K562 (cell line): ENCODE measurements at regions not wholly inside any gene's neighbourhood (a gene's known extent, or its start where the extent isn't known, plus 50 kb on each side); places are given as distances from the start of the nearest gene placed in this dataset.

ENCODE experiments used
- CAMTA2 ChIP-seq: fragments of 250-450 bp; sonication (Bioruptor Pico); conservative IDR thresholded peaks from 2 replicates; pipeline ENCODE4 v1.5.1; 2022
- CTCF ChIP-seq, 3 experiments: IDR thresholded peaks in 2 of 3; conservative IDR thresholded peaks in 1 of 3; 2 replicates each; pipeline ENCODE4 v1.5.1; 2011 to 2012; ENCODE audit warnings: low read length in 3 of 3, mild to moderate bottlenecking in 3 of 3, control low read depth in 2 of 3, improper control_type of control experiment in 1 of 3, inconsistent platforms in 1 of 3, low read depth in 1 of 3, mixed read lengths in 1 of 3, moderate library complexity in 1 of 3; ENCODE audit not compliant: insufficient read depth in 2 of 3
- MCM2 ChIP-seq: fragments of 450-650 bp; IDR thresholded peaks from 2 replicates; pipeline ENCODE4 v1.6.1; 2017; ENCODE audit warnings: low read depth, mild to moderate bottlenecking
- REST ChIP-seq, 2 experiments: fragments of 450-650 bp; formaldehyde crosslinking in 1 of 2; IDR thresholded peaks; 2 replicates each; pipeline versions ENCODE4 v1.4.0 to v1.6.1; 2014 to 2020; ENCODE audit warnings: mild to moderate bottlenecking in 2 of 2, borderline replicate concordance in 1 of 2, low read depth in 1 of 2
- SIN3A ChIP-seq, 2 experiments: fragments of 150-350 bp in 1 of 2; IDR thresholded peaks; 2 replicates each; pipeline ENCODE4 v1.6.1; 2011 to 2016; ENCODE audit warnings: borderline replicate concordance in 2 of 2, low read depth in 2 of 2, low read length in 2 of 2, mild to moderate bottlenecking in 2 of 2, moderate library complexity in 2 of 2; ENCODE audit not compliant: control insufficient read depth in 1 of 2

GRCh38 chr2:167340322-167340721, 452.0 kb downstream of the XIRP2 start:
- no peak for TF ChIP-seq REST (IDR thresholded peaks at IDR 0.05; ENCODE audit: borderline replicate concordance)
- no peak for TF ChIP-seq REST (CRISPR knock-in tag; IDR thresholded peaks at IDR 0.05; ENCODE audit: low read depth)
- TF ChIP-seq CAMTA2 = no peak
- TF ChIP-seq CTCF (IDR thresholded peaks at IDR 0.05 in 2 of 3, conservative IDR thresholded peaks at IDR 0.05 in 1 of 3; ENCODE audit: insufficient read depth in 2 of 3, low read depth in 1 of 3, low read length in 3 of 3) = no peak
- TF ChIP-seq SIN3A (IDR thresholded peaks at IDR 0.05; ENCODE audit: borderline replicate concordance in 2 of 2, control insufficient read depth in 1 of 2, low read depth in 2 of 2, low read length in 2 of 2) = no peak
- no peak for TF ChIP-seq MCM2
